ENCODE measurements at regions not wholly inside any gene's neighbourhood (a gene's known extent, or its start where the extent isn't known, plus 50 kb on each side); places are given as distances from the start of the nearest gene placed in this dataset.

DNA sequence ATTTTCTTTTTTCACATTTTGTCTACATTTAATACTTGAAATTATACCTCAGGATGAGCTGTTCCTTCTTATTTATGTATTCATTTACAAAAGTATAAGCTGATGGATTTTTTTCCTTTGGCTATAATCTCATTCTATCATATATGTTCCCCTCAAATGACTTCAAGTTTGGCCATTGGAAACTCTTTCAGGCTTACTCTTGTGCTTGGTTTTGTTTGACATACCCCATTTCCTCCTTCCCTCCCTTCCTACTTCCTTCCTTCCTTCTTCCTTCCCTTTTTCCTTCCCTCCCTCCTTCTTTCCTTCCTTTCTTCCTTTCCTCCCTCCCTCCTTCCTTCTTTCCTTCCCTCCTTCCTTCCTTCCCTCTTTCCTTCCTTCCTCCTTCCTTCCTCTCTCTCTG lies 697.1 kb upstream of the ARPP21 start:
- H3K27me3 ChIP-seq (ENCODE audit: insufficient read depth, low read depth, severe bottlenecking), result no peaks in the 10 kb centered on the region
- no peaks in the 10 kb centered on the region for H3K36me3 ChIP-seq
- no peak overlapping the region for H3K4me3 ChIP-seq (ENCODE audit: low read depth, low read length)
- no peaks in the 10 kb centered on the region for H3K9me3 ChIP-seq (ENCODE audit: severe bottlenecking)
- TF ChIP-seq, protein P1, sequence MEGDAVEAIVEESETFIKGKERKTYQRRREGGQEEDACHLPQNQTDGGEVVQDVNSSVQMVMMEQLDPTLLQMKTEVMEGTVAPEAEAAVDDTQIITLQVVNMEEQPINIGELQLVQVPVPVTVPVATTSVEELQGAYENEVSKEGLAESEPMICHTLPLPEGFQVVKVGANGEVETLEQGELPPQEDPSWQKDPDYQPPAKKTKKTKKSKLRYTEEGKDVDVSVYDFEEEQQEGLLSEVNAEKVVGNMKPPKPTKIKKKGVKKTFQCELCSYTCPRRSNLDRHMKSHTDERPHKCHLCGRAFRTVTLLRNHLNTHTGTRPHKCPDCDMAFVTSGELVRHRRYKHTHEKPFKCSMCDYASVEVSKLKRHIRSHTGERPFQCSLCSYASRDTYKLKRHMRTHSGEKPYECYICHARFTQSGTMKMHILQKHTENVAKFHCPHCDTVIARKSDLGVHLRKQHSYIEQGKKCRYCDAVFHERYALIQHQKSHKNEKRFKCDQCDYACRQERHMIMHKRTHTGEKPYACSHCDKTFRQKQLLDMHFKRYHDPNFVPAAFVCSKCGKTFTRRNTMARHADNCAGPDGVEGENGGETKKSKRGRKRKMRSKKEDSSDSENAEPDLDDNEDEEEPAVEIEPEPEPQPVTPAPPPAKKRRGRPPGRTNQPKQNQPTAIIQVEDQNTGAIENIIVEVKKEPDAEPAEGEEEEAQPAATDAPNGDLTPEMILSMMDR (IDR thresholded peaks at IDR 0.05; ENCODE audit: low read depth, low read length), result no peak
- no peak for DNase-seq
- no peak overlapping the region for H3K27ac ChIP-seq

DNA sequence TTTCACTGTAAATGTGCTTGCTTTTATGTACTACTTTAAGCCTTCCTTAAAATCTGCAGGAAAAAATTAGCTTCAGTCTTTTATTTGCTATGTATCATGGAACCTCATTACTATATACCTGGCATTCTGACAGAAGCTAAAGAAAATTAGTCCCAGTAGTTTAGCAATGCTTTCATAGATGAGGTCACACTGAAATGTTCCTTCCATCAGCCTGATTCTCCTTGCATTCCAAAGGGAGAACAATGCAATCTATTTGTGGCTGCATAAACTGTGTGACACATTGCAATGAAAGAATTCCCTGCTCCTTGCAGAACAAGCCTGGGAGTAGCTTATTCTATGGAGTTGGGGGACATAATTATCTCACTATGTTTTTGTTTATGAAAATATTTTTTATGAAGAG lies 691.5 kb upstream of the ARPP21 start:
- no peak for DNase-seq
- TF ChIP-seq, protein P1 (IDR thresholded peaks at IDR 0.05; ENCODE audit: low read depth, low read length), result no peak
- Histone ChIP-seq H3K27ac (no peak overlapping the region), H3K4me3 (ENCODE audit: low read depth, low read length) (no peak overlapping the region), H3K36me3 (no peaks in the 10 kb centered on the region), H3K9me3 (ENCODE audit: severe bottlenecking) (no peaks in the 10 kb centered on the region), H3K27me3 (ENCODE audit: insufficient read depth, low read depth, severe bottlenecking) (no peaks in the 10 kb centered on the region)

DNA sequence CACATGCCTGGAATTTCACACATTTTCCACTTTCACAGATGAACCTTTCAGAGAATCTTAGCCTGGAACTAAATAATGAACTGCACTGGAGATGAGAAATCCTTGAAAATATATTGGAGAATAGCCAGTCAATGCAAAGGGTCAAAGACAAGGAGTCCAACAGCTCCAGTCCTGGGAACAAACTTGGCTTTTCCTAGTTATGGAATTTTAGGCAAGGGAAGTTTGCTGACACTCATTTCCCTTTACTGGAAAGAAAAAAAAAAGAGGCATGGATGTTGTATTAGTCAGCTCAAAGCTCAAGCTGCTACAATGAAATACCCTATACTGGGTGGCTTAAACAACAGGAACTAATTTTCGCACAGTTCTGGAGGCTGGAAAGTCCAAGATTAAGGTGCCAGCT lies 690.8 kb upstream of the ARPP21 start:
- Histone ChIP-seq H3K9me3 (ENCODE audit: severe bottlenecking) (no peaks in the 10 kb centered on the region), H3K27me3 (ENCODE audit: insufficient read depth, low read depth, severe bottlenecking) (no peaks in the 10 kb centered on the region), H3K36me3 (no peaks in the 10 kb centered on the region), H3K4me3 (ENCODE audit: low read depth, low read length) (no peak overlapping the region), H3K27ac (no peak overlapping the region)
- TF ChIP-seq, protein P1 (IDR thresholded peaks at IDR 0.05; ENCODE audit: low read depth, low read length), result no peak
- DNase-seq, result no peak

DNA sequence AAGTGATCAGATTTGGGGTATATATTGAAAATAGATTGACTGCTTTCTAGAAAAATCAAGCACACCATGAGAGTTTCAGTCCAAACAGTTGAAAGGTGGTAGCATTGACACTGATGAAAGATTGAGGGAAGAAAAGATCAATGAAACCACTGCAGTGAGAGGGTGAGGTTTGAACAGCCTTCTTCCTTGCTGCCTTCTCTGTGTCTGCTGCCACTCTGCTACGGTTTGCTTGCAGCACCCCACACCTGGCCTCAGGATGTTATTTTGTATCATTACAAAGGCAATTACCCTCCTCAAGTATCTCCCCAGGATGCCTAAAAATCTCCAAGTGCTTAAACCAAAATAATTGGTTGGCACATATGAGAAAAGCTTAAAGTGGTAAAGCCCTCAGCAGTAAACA lies 683.6 kb upstream of the ARPP21 start:
- DNase-seq, result no peak
- Histone ChIP-seq H3K9me3 (ENCODE audit: severe bottlenecking) (no peaks in the 10 kb centered on the region), H3K27me3 (ENCODE audit: insufficient read depth, low read depth, severe bottlenecking) (no peaks in the 10 kb centered on the region), H3K4me3 (ENCODE audit: low read depth, low read length) (no peak overlapping the region), H3K27ac (no peak overlapping the region), H3K36me3 (no peaks in the 10 kb centered on the region)
- TF ChIP-seq, protein P1 (IDR thresholded peaks at IDR 0.05; ENCODE audit: low read depth, low read length), result no peak

DNA sequence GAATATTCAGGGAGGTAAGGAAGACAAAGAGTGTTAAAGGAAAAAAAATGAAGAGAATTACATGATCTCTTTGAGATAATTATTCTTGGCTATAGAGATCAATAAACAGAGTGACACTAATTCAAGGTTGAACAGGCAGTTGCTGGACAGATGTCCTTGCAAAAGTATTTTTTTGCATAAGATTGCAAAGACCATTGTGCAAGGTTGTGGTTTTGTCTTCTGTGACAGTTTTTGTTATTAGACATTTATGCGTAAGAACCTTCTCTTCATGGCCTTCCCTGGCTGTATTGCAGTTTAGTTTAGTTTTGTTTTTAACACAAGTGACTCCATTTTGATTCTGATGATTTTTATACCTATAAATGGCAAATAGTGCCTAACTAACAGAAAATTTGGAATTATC lies 682.8 kb upstream of the ARPP21 start:
- no peak for DNase-seq
- H3K27me3 ChIP-seq (ENCODE audit: insufficient read depth, low read depth, severe bottlenecking), result no peaks in the 10 kb centered on the region
- no peaks in the 10 kb centered on the region for H3K9me3 ChIP-seq (ENCODE audit: severe bottlenecking)
- H3K4me3 ChIP-seq (ENCODE audit: low read depth, low read length), result no peak overlapping the region
- TF ChIP-seq, protein P1 (IDR thresholded peaks at IDR 0.05; ENCODE audit: low read depth, low read length), result no peak
- H3K36me3 ChIP-seq, result no peaks in the 10 kb centered on the region
- no peak overlapping the region for H3K27ac ChIP-seq

GRCh38 chr3:34957677-34958076 lies 681.6 kb upstream of the ARPP21 start:
- Histone ChIP-seq H3K27me3 (ENCODE audit: insufficient read depth, low read depth, severe bottlenecking) (no peaks in the 10 kb centered on the region), H3K27ac (no peak overlapping the region), H3K4me3 (ENCODE audit: low read depth, low read length) (no peak overlapping the region), H3K9me3 (ENCODE audit: severe bottlenecking) (no peaks in the 10 kb centered on the region), H3K36me3 (no peaks in the 10 kb centered on the region)
- no peak for DNase-seq
- TF ChIP-seq, protein P1 (IDR thresholded peaks at IDR 0.05; ENCODE audit: low read depth, low read length), result no peak

Data from WERI-Rb-1 (cell line).